Smooth muscle cell (in vitro differentiated cells): ENCODE measurements at regions not wholly inside any gene's neighbourhood (a gene's known extent, or its start where the extent isn't known, plus 50 kb on each side); places are given as distances from the start of the nearest gene placed in this dataset.

Experiments used
- DNase-seq: peaks from one replicate; lab custom pipeline; 2025; ENCODE audit not compliant: unreplicated experiment; lab: John Stamatoyannopoulos, UW
- H2AFZ ChIP-seq: fragments of 200-600 bp; sonication (generic); 2 replicates; pipeline ENCODE4 v1.6.0; 2016; ENCODE audit warnings: antibody characterized with exemption, low read depth, mild to moderate bottlenecking
- H3F3A ChIP-seq: fragments of 200-600 bp; sonication (generic); 2 replicates; pipeline ENCODE4 v1.6.0; 2017; ENCODE audit warnings: antibody characterized with exemption, low read depth
- H3K27ac ChIP-seq: fragments of 200-600 bp; sonication (generic); 2 replicates; pipeline ENCODE4 v1.5.1; 2016; ENCODE audit warnings: low read depth, mild to moderate bottlenecking
- H3K27me3 ChIP-seq: fragments of 200-600 bp; sonication (generic); 2 replicates; pipeline ENCODE4 v1.6.1; 2016; ENCODE audit warnings: low read depth, mild to moderate bottlenecking
- H3K36me3 ChIP-seq: fragments of 200-600 bp; sonication (generic); 2 replicates; pipeline ENCODE4 v1.5.1; 2016; ENCODE audit warnings: low read depth
- H3K4me1 ChIP-seq: fragments of 200-600 bp; sonication (generic); 2 replicates; pipeline ENCODE4 v1.5.1; 2016; ENCODE audit warnings: low read depth
- H3K4me2 ChIP-seq: fragments of 200-600 bp; sonication (generic); 2 replicates; pipeline ENCODE4 v1.6.0; 2016; ENCODE audit warnings: mild to moderate bottlenecking
- H3K4me3 ChIP-seq: fragments of 200-600 bp; sonication (generic); 2 replicates; pipeline ENCODE4 v1.5.1; 2016; ENCODE audit warnings: mild to moderate bottlenecking
- H3K79me2 ChIP-seq: fragments of 200-600 bp; sonication (generic); 2 replicates; pipeline ENCODE4 v1.6.0; 2016; ENCODE audit warnings: low read depth, mild to moderate bottlenecking
- H3K9ac ChIP-seq: fragments of 200-600 bp; sonication (generic); 2 replicates; pipeline ENCODE4 v1.6.0; 2016; ENCODE audit warnings: low read depth
- H3K9me3 ChIP-seq: fragments of 200-600 bp; sonication (generic); replicated peaks from 2 replicates; pipeline ENCODE4 v1.5.1; 2016; ENCODE audit warnings: low read depth
- H4K20me1 ChIP-seq: fragments of 200-600 bp; sonication (generic); 2 replicates; pipeline ENCODE4 v1.6.0; 2016; ENCODE audit warnings: low read depth
- CTCF ChIP-seq: fragments of 200-600 bp; sonication (generic); IDR thresholded peaks from 2 replicates; pipeline ENCODE4 v1.5.1; 2017; ENCODE audit warnings: borderline replicate concordance, mild to moderate bottlenecking, antibody characterized with exemption; ENCODE audit not compliant: insufficient read depth, poor library complexity, severe bottlenecking
- WGBS: methylation state at CpG from one replicate; pipeline ENCODE4 v1.1.7; 2016; ENCODE audit warnings: low lambda C conversion rate; 5-methylcytosine and 5-hydroxymethylcytosine counted together

- Histone ChIP-seq H3F3A (no peaks in the 10 kb centered on the region), H3K27ac (no peak overlapping the region), H3K27me3 (no peaks in the 10 kb centered on the region), H3K79me2 (no peaks in the 10 kb centered on the region), H3K9me3 (no peaks in the 10 kb centered on the region), H3K4me3 (no peak overlapping the region), H3K36me3 (no peaks in the 10 kb centered on the region), H3K9ac (no peak overlapping the region), H3K4me1 (peaks cover 15% of the 10 kb centered on the region), H2AFZ (no peak overlapping the region), H3K4me2 (no peak overlapping the region), H4K20me1 (no peaks in the 10 kb centered on the region)
- no peak for TF ChIP-seq CTCF
- WGBS = 56% methylated on average over 4 of the region's 4 CpGs
- DNase-seq = no peak
Observed at GRCh38 chr2:234423884-234424283, 73.0 kb downstream of the ARL4C start.

DNA sequence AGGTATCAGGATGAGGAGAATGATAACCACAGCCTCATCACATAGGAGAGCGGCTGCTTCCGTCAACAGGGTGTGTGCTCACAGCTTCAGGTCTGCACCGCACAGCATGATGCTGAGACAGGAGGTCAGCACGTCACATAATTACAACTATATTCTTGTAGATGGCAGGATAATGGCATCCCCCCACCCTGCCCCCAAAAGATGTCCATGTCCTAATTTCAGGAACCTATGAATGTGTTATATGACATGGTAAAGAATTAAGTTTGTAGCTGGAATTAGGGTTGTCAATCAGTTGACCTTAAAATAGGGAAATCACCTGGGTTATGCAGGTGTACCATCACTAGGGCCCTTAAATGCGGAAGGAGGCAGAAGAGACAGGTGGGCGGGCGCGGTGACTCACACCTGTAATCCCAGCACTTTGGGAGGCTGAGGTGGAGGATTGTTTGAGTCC lies 73.9 kb downstream of the ARL4C start:
- Histone ChIP-seq H3K27me3 (no peaks in the 10 kb centered on the region), H3K9ac (no peak overlapping the region), H3K4me3 (no peak overlapping the region), H2AFZ (no peak overlapping the region), H3K79me2 (no peaks in the 10 kb centered on the region), H3K36me3 (no peaks in the 10 kb centered on the region), H3K27ac (peak overlapping the region; percentile 58), H3K9me3 (no peaks in the 10 kb centered on the region), H3F3A (no peaks in the 10 kb centered on the region), H3K4me2 (no peak overlapping the region), H3K4me1 (peaks cover 12% of the 10 kb centered on the region), H4K20me1 (no peaks in the 10 kb centered on the region)
- WGBS = 90% methylated on average over 8 of the region's 8 CpGs
- DNase-seq = no peak
- TF ChIP-seq CTCF = no peak

GRCh38 chr2:234422273-234422732 lies 74.6 kb downstream of the ARL4C start:
- DNase-seq = no peak
- 27% methylated on average over 4 of the region's 4 CpGs for WGBS

More at GRCh38 chr2:234422273-234422732, 74.6 kb downstream of the ARL4C start:
- H4K20me1 ChIP-seq = no peaks in the 10 kb centered on the region
- H3K27me3 ChIP-seq = no peaks in the 10 kb centered on the region
- H3F3A ChIP-seq = no peaks in the 10 kb centered on the region
- H3K9me3 ChIP-seq = no peaks in the 10 kb centered on the region
- peak overlapping the region; percentile 58 for H3K27ac ChIP-seq
- no peak overlapping the region for H3K9ac ChIP-seq
- H3K4me1 ChIP-seq = peaks cover 6% of the 10 kb centered on the region
- no peak overlapping the region for H2AFZ ChIP-seq
- H3K79me2 ChIP-seq = no peaks in the 10 kb centered on the region
- peak overlapping the region; percentile 24 for H3K4me2 ChIP-seq
- no peak for TF ChIP-seq CTCF
- H3K4me3 ChIP-seq = no peak overlapping the region
- H3K36me3 ChIP-seq = no peaks in the 10 kb centered on the region
